MCF 10A (cell line): ENCODE measurements at regions not wholly inside any gene's neighbourhood (a gene's known extent, or its start where the extent isn't known, plus 50 kb on each side); places are given as distances from the start of the nearest gene placed in this dataset.
A peak's percentile ranks its signal among the peaks of the same experiment; 100 is the strongest.

Experiments
- BruUV-seq: library from RNA; stranded (reverse); fragments of 400-500 nt; replicated peaks from 2 replicates; lab custom pipeline; 2021; lab: Mats Ljungman, UMichigan
- CTCF ChIA-PET: fragments of 300-600 bp; sonication (Branson Sonifier 250); formaldehyde crosslinking; extraction: SDS; loops from one replicate; lab custom pipeline; 2021; ENCODE audit warnings: antibody characterized with exemption, inconsistent platforms; lab: Yijun Ruan, JAX
- POLR2A ChIA-PET: fragments of 300-600, 350-650 bp; sonication (Branson Sonifier 250); formaldehyde crosslinking; extraction: SDS; loops from one replicate; lab custom pipeline; 2020; ENCODE audit warnings: antibody characterized with exemption, inconsistent platforms; lab: Yijun Ruan, JAX
- DNase-seq: peaks from one replicate; pipeline ENCODE4 v3.0.0-alpha.2; 2018; ENCODE audit not compliant: unreplicated experiment
- H3K27ac Mint-ChIP-seq: one replicate; pipeline ENCODE4 v1.8.0; 2022; ENCODE audit warnings: mild to moderate bottlenecking, low read depth, mixed read lengths; ENCODE audit not compliant: unreplicated experiment
- H3K27me3 Mint-ChIP-seq: one replicate; pipeline ENCODE4 v1.8.0; 2022; ENCODE audit warnings: mixed read lengths; ENCODE audit not compliant: insufficient read depth, unreplicated experiment
- H3K36me3 Mint-ChIP-seq: one replicate; pipeline ENCODE4 v1.8.0; 2022; ENCODE audit warnings: mild to moderate bottlenecking, moderate library complexity, mixed read lengths; ENCODE audit not compliant: insufficient read depth, unreplicated experiment
- H3K4me1 Mint-ChIP-seq: one replicate; pipeline ENCODE4 v1.8.0; 2022; ENCODE audit warnings: mixed read lengths; ENCODE audit not compliant: insufficient read depth, unreplicated experiment
- H3K4me3 Mint-ChIP-seq: one replicate; pipeline ENCODE4 v1.8.0; 2022; ENCODE audit warnings: mild to moderate bottlenecking, moderate library complexity, mixed read lengths; ENCODE audit not compliant: unreplicated experiment
- H3K9me3 Mint-ChIP-seq: one replicate; pipeline ENCODE4 v1.8.0; 2022; ENCODE audit warnings: mixed read lengths; ENCODE audit not compliant: unreplicated experiment
- CTCF ChIP-seq: fragments of 200-600 bp; IDR thresholded peaks from one replicate; pipeline ENCODE4 v1.8.0; 2022; ENCODE audit warnings: antibody characterized with exemption, mild to moderate bottlenecking; ENCODE audit not compliant: unreplicated experiment
- intact Hi-C: fragments of 100-400 bp; cut with micrococcal nuclease; formaldehyde crosslinking; loops from 2 replicates; pipeline ENCODE4 v1.14.1; 2022

DNA sequence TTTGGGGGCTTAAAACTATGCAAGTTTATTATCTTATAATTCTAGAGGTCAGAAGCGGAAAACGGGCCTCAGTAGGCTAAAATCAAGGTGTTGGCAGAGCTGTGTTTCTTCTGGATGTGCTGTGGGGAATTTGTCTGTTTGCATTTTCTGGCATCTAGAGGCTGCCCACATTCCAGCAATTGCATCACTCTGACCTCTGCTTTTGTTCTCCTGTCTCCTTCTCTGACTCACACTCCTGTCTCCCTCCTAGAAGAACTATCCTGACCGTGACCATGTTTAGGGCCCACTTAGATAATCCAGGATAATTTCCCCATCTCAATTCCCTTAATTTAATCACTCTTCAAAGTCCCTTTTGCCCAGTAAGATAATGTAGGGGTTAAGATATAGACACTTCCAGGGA, 127.4 kb upstream of the DEPDC1 start:
- no TSS peak for BruUV-seq
- ChIA-PET CTCF (no interaction called here), POLR2A (no interaction called here)
- TF ChIP-seq CTCF, result no peak
- no peak overlapping the region for H3K4me3 Mint-ChIP-seq
- no peaks in the 10 kb centered on the region for H3K36me3 Mint-ChIP-seq
- H3K27me3 Mint-ChIP-seq, result no peaks in the 10 kb centered on the region
- H3K4me1 Mint-ChIP-seq, result peaks cover 6% of the 10 kb centered on the region
- intact Hi-C loops, result no loop called here
- H3K9me3 Mint-ChIP-seq, result peaks cover 8% of the 10 kb centered on the region
- no peak overlapping the region for H3K27ac Mint-ChIP-seq
- DNase-seq, result peak; percentile 54

DNA sequence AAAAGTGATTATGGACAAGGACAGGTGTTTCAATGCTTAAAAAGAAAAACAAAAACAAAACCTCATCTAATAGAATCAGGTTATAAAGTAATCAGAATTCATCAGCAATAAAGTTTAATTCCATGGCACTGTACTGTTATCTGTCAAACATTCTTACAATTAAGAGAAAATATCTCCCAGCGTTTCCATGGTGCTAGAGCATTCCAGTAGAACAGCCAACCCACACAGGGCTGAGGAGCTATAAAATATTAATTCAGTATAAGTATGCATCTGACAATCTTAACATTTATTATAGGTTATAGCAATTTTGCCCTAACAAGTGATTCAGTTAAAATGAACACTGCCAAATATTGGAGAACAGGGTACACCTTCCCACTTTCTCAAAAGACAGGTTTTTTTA, 128.7 kb upstream of the DEPDC1 start:
- no peak for TF ChIP-seq CTCF
- Mint-ChIP-seq H3K36me3 (no peaks in the 10 kb centered on the region), H3K27ac (no peak overlapping the region), H3K4me1 (peaks cover 6% of the 10 kb centered on the region), H3K9me3 (peaks cover 8% of the 10 kb centered on the region), H3K4me3 (no peak overlapping the region), H3K27me3 (no peaks in the 10 kb centered on the region)
- intact Hi-C loops, result no loop called here
- BruUV-seq, result no TSS peak
- no peak for DNase-seq
- POLR2A ChIA-PET, result no interaction called here
- CTCF ChIA-PET, result interaction anchor here (0.5 to 1.5 kb wide), 5 partner anchors 12 to 1419 kb away, joined by 3 to 6 read pairs (median 3); no protein-coding TSS in a partner anchor

DNA sequence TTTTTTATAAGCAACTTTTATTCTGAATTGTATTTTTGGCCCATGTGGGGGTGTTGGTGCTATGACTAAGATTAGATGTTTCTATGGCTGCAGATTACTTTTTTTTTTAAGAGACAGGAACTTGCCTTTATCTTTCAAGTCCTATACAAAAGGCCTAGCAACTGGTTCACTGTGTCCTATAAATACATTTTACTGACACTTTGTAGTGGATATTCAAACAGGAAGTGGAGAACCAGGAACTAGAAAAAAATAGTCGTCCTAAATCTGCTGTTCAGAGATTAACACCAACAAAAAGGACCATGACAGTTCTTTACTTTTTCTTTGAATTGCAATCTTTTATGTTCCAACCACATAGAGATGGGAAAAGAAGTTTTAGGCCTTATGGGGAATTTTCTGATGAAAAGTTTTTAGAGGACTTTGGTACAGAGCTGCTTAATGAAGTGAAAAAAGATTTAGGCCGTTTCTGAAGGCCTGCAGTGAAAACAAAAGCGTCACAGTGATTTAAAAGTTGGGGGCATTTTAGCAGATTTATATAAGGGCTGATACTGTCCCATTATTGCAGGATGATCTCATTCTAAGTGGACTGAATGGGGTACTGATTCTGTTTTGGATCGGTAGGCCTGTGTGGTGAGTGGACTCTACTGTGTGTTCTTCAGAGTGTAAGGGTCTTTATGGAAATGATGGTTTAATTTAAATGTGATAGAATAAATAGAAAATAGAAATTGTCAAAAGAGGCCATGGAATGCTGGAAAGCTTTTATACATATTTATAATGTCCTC, 136.4 kb upstream of the DEPDC1 start:
- H3K4me3 Mint-ChIP-seq, result no peak overlapping the region
- H3K27me3 Mint-ChIP-seq, result no peaks in the 10 kb centered on the region
- no peak for DNase-seq
- H3K36me3 Mint-ChIP-seq, result no peaks in the 10 kb centered on the region
- intact Hi-C loops, result no loop called here
- no peak for TF ChIP-seq CTCF
- H3K4me1 Mint-ChIP-seq, result no peaks in the 10 kb centered on the region
- H3K27ac Mint-ChIP-seq, result no peak overlapping the region
- CTCF ChIA-PET, result no interaction called here
- POLR2A ChIA-PET, result no interaction called here
- no peaks in the 10 kb centered on the region for H3K9me3 Mint-ChIP-seq
- no TSS peak for BruUV-seq

- Mint-ChIP-seq H3K9me3 (no peaks in the 10 kb centered on the region), H3K36me3 (no peaks in the 10 kb centered on the region), H3K27ac (no peak overlapping the region), H3K27me3 (peaks cover 14% of the 10 kb centered on the region), H3K4me3 (no peak overlapping the region), H3K4me1 (no peaks in the 10 kb centered on the region)
- TF ChIP-seq CTCF, result no peak
- ChIA-PET POLR2A (no interaction called here), CTCF (interaction anchor here (2.1 kb wide), 1 partner anchor 1094 kb away, joined by 4 read pairs; no protein-coding TSS in a partner anchor)
- intact Hi-C loops, result no loop called here
- DNase-seq, result peak; percentile 1
- BruUV-seq, result no TSS peak
These were observed 147.6 kb upstream of the DEPDC1 start for GRCh38 chr1:68644504-68644903.
